Activated CD4-positive, alpha-beta memory T cell treated with anti-CD3 and anti-CD28 coated beads, Interleukin-2, amount 10 ng/mL, durations not matched to agents 7 days and 5 days (primary cell): ENCODE measurements at regions not wholly inside any gene's neighbourhood (a gene's known extent, or its start where the extent isn't known, plus 50 kb on each side); places are given as distances from the start of the nearest gene placed in this dataset.

Experiments
- CTCF ChIA-PET: fragments of 350-600 bp; sonication (Branson Sonifier 250); formaldehyde crosslinking; loops from one replicate; lab custom pipeline; 2021; ENCODE audit warnings: antibody characterized with exemption, inconsistent platforms; lab: Charles Lee
- POLR2A ChIA-PET: fragments of 350-600 bp; sonication (Branson Sonifier 250); formaldehyde crosslinking; loops from one replicate; lab custom pipeline; 2021; ENCODE audit warnings: antibody characterized with exemption; lab: Charles Lee
- DNase-seq: peaks from one replicate; pipeline ENCODE4 v3.0.0-alpha.2; 2020
- H3K27ac Mint-ChIP-seq: one replicate; pipeline ENCODE4 v1.8.0; 2021; ENCODE audit warnings: mild to moderate bottlenecking, mixed read lengths
- H3K27me3 Mint-ChIP-seq: one replicate; pipeline ENCODE4 v1.8.0; 2021; ENCODE audit warnings: mixed read lengths
- H3K36me3 Mint-ChIP-seq: one replicate; pipeline ENCODE4 v1.8.0; 2021; ENCODE audit warnings: low read depth, mixed read lengths
- H3K4me1 Mint-ChIP-seq: one replicate; pipeline ENCODE4 v1.8.0; 2021; ENCODE audit warnings: mixed read lengths
- H3K4me3 Mint-ChIP-seq: one replicate; pipeline ENCODE4 v1.8.0; 2021; ENCODE audit warnings: mild to moderate bottlenecking, mixed read lengths
- H3K9me3 Mint-ChIP-seq: one replicate; pipeline ENCODE4 v1.8.0; 2021; ENCODE audit warnings: mixed read lengths

- peaks cover 5% of the 10 kb centered on the region for H3K9me3 Mint-ChIP-seq
- H3K27me3 Mint-ChIP-seq, result peaks cover 4% of the 10 kb centered on the region
- ChIA-PET POLR2A (no interaction called here), CTCF (no interaction called here)
- H3K4me1 Mint-ChIP-seq, result no peaks in the 10 kb centered on the region
- no peaks in the 10 kb centered on the region for H3K36me3 Mint-ChIP-seq
- H3K4me3 Mint-ChIP-seq, result no peak overlapping the region
- H3K27ac Mint-ChIP-seq, result no peak overlapping the region
- DNase-seq, result no peak
These were observed 64.8 kb downstream of the PTHLH start for GRCh38 chr12:27907766-27908165.

GRCh38 chr12:27906658-27907473, 65.7 kb downstream of the PTHLH start:
- Mint-ChIP-seq H3K27me3 (peaks cover 4% of the 10 kb centered on the region), H3K9me3 (peaks cover 5% of the 10 kb centered on the region), H3K36me3 (no peaks in the 10 kb centered on the region), H3K4me3 (no peak overlapping the region), H3K27ac (no peak overlapping the region), H3K4me1 (no peaks in the 10 kb centered on the region)
- no peak for DNase-seq
- POLR2A ChIA-PET, result no interaction called here
- CTCF ChIA-PET, result interaction anchor here (1.3 kb wide), 1 partner anchor 34 kb away, joined by 3 read pairs; no protein-coding TSS in a partner anchor

- no peak overlapping the region for H3K27ac Mint-ChIP-seq
- H3K27me3 Mint-ChIP-seq, result peaks cover 4% of the 10 kb centered on the region
- no peak for DNase-seq
- H3K4me3 Mint-ChIP-seq, result no peak overlapping the region
- peaks cover 5% of the 10 kb centered on the region for H3K9me3 Mint-ChIP-seq
- H3K4me1 Mint-ChIP-seq, result no peaks in the 10 kb centered on the region
- ChIA-PET CTCF (interaction anchor here (1.3 kb wide), 1 partner anchor 35 kb away, joined by 3 read pairs; no protein-coding TSS in a partner anchor), POLR2A (no interaction called here)
- H3K36me3 Mint-ChIP-seq, result no peaks in the 10 kb centered on the region
These were observed 66.4 kb downstream of the PTHLH start for GRCh38 chr12:27906127-27906500.

- Mint-ChIP-seq H3K9me3 (peaks cover 5% of the 10 kb centered on the region), H3K36me3 (no peaks in the 10 kb centered on the region), H3K27ac (no peak overlapping the region), H3K4me1 (no peaks in the 10 kb centered on the region), H3K4me3 (no peak overlapping the region), H3K27me3 (peaks cover 6% of the 10 kb centered on the region)
- no peak for DNase-seq
- POLR2A ChIA-PET, result no interaction called here
- CTCF ChIA-PET, result no interaction called here
These were observed 67.0 kb downstream of the PTHLH start for GRCh38 chr12:27905285-27906126.

- no peak for DNase-seq
- Mint-ChIP-seq H3K36me3 (no peaks in the 10 kb centered on the region), H3K4me3 (no peak overlapping the region), H3K27me3 (peaks cover 6% of the 10 kb centered on the region), H3K27ac (no peak overlapping the region), H3K9me3 (peaks cover 5% of the 10 kb centered on the region), H3K4me1 (no peaks in the 10 kb centered on the region)
- CTCF ChIA-PET, result no interaction called here
- POLR2A ChIA-PET, result no interaction called here
These were observed 69.9 kb downstream of the PTHLH start for GRCh38 chr12:27902651-27903050.

GRCh38 chr12:27901959-27902358, 70.6 kb downstream of the PTHLH start:
- no peak for DNase-seq
- Mint-ChIP-seq H3K4me3 (no peak overlapping the region), H3K36me3 (no peaks in the 10 kb centered on the region), H3K4me1 (no peaks in the 10 kb centered on the region), H3K27ac (no peak overlapping the region), H3K27me3 (peaks cover 6% of the 10 kb centered on the region), H3K9me3 (peaks cover 5% of the 10 kb centered on the region)
- ChIA-PET POLR2A (no interaction called here), CTCF (no interaction called here)

GRCh38 chr12:27900920-27901879, 71.3 kb downstream of the PTHLH start:
- H3K4me1 Mint-ChIP-seq, result no peaks in the 10 kb centered on the region
- H3K36me3 Mint-ChIP-seq, result no peaks in the 10 kb centered on the region
- ChIA-PET POLR2A (no interaction called here), CTCF (no interaction called here)
- H3K9me3 Mint-ChIP-seq, result peaks cover 3% of the 10 kb centered on the region
- no peak overlapping the region for H3K4me3 Mint-ChIP-seq
- no peak for DNase-seq
- H3K27me3 Mint-ChIP-seq, result peaks cover 6% of the 10 kb centered on the region
- no peak overlapping the region for H3K27ac Mint-ChIP-seq

GRCh38 chr12:27899151-27899661, 73.3 kb downstream of the PTHLH start:
- ChIA-PET POLR2A (no interaction called here), CTCF (no interaction called here)
- Mint-ChIP-seq H3K4me1 (no peaks in the 10 kb centered on the region), H3K27ac (no peak overlapping the region), H3K9me3 (no peaks in the 10 kb centered on the region), H3K36me3 (no peaks in the 10 kb centered on the region), H3K27me3 (peaks cover 4% of the 10 kb centered on the region), H3K4me3 (no peak overlapping the region)
- no peak for DNase-seq

- H3K4me1 Mint-ChIP-seq, result no peaks in the 10 kb centered on the region
- peaks cover 4% of the 10 kb centered on the region for H3K27me3 Mint-ChIP-seq
- no peak overlapping the region for H3K4me3 Mint-ChIP-seq
- DNase-seq, result no peak
- H3K9me3 Mint-ChIP-seq, result no peaks in the 10 kb centered on the region
- H3K27ac Mint-ChIP-seq, result no peak overlapping the region
- ChIA-PET CTCF (interaction anchor here (0.7 kb wide), 1 partner anchor 159 kb away, joined by 3 read pairs; no protein-coding TSS in a partner anchor), POLR2A (no interaction called here)
- no peaks in the 10 kb centered on the region for H3K36me3 Mint-ChIP-seq
These were observed 74.5 kb downstream of the PTHLH start for GRCh38 chr12:27898022-27898421.

GRCh38 chr12:27896419-27896990, 76.0 kb downstream of the PTHLH start:
- CTCF ChIA-PET, result no interaction called here
- POLR2A ChIA-PET, result no interaction called here
- H3K36me3 Mint-ChIP-seq, result no peaks in the 10 kb centered on the region
- H3K27me3 Mint-ChIP-seq, result peaks cover 10% of the 10 kb centered on the region
- H3K4me1 Mint-ChIP-seq, result no peaks in the 10 kb centered on the region
- no peak for DNase-seq
- no peak overlapping the region for H3K4me3 Mint-ChIP-seq
- H3K27ac Mint-ChIP-seq, result no peak overlapping the region
- H3K9me3 Mint-ChIP-seq, result no peaks in the 10 kb centered on the region

- no peaks in the 10 kb centered on the region for H3K4me1 Mint-ChIP-seq
- DNase-seq, result no peak
- no peaks in the 10 kb centered on the region for H3K36me3 Mint-ChIP-seq
- H3K27ac Mint-ChIP-seq, result no peak overlapping the region
- ChIA-PET CTCF (no interaction called here), POLR2A (no interaction called here)
- H3K4me3 Mint-ChIP-seq, result no peak overlapping the region
- no peaks in the 10 kb centered on the region for H3K9me3 Mint-ChIP-seq
- H3K27me3 Mint-ChIP-seq, result peaks cover 13% of the 10 kb centered on the region
These were observed 78.2 kb downstream of the PTHLH start for GRCh38 chr12:27894309-27894708.

GRCh38 chr12:27879708-27880107, 92.8 kb downstream of the PTHLH start:
- peaks cover 2% of the 10 kb centered on the region for H3K27me3 Mint-ChIP-seq
- no peaks in the 10 kb centered on the region for H3K4me1 Mint-ChIP-seq
- peaks cover 3% of the 10 kb centered on the region for H3K9me3 Mint-ChIP-seq
- DNase-seq, result no peak
- no peak overlapping the region for H3K4me3 Mint-ChIP-seq
- CTCF ChIA-PET, result no interaction called here
- POLR2A ChIA-PET, result no interaction called here
- no peaks in the 10 kb centered on the region for H3K36me3 Mint-ChIP-seq
- H3K27ac Mint-ChIP-seq, result no peak overlapping the region
